ENCODE measurements at regions not wholly inside any gene's neighbourhood (a gene's known extent, or its start where the extent isn't known, plus 50 kb on each side); places are given as distances from the start of the nearest gene placed in this dataset.

DNA sequence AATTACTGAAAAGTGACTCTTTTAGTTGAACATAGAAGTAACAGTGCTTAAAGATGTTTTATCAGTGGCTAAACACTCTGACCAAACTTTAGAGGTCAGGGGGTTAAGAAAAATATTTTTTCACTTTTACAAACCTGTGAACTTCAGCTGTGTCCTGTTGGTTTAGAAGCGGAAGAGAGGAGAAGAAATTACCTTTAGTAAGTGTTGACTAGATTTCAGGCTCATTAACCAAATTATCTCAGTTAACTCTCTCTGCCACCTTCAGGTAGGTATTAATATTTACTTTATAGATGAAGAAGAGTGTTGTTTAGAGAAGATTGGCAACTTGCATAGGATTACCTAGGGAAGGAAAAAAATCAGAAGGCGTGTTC, 151.9 kb upstream of the CMC1 start:
- H2AFZ ChIP-seq (ENCODE audit: low read length) = no peak overlapping the region
- in situ Hi-C loops (cut with HindIII; ENCODE audit: extremely low pct_ligation_motif_present, low pct_unique_long_range_greater_than_20kb) (no loop called here), intact Hi-C loops (cut with micrococcal nuclease; ENCODE audit: unreplicated experiment) (no loop called here)
- no peaks in the 10 kb centered on the region for H3K27me3 ChIP-seq (ENCODE audit: control insufficient read depth in 1 of 2, insufficient read depth in 2 of 2, low read length in 2 of 2)
- no TSS peak for BruUV-seq (replicated peaks)
- 34% methylated on average over 2 of the region's 2 CpGs for WGBS (ENCODE audit: low lambda C conversion rate)
- H3K27ac ChIP-seq (ENCODE audit: extremely low read length, insufficient read depth, low read length) = no peak overlapping the region
- H3K9me3 ChIP-seq (ENCODE audit: low read length) = peaks cover 19% of the 10 kb centered on the region
- H3K79me2 ChIP-seq (ENCODE audit: insufficient read depth, low read length) = no peaks in the 10 kb centered on the region
- ChIA-PET POLR2A (no interaction called here), CTCF (ENCODE audit: low intra/inter-chr PET ratio, low total read pairs) (no interaction called here)
- H3K4me3 ChIP-seq (replicated peaks in 1 of 3; ENCODE audit: insufficient read depth in 1 of 3, low read depth in 2 of 3, low read length in 3 of 3) = no peak overlapping the region
- DNase-seq (ENCODE audit: low spot score) (no peak), FAIRE-seq (no peak), ATAC-seq (no peak)
- H3K9ac ChIP-seq (ENCODE audit: insufficient read depth, low read depth, low read length) = no peak overlapping the region
- no peak overlapping the region for H3K4me2 ChIP-seq (ENCODE audit: low read depth, low read length)
- no peaks in the 10 kb centered on the region for H3K4me1 ChIP-seq (ENCODE audit: insufficient read depth, low read length)
- H4K20me1 ChIP-seq (ENCODE audit: insufficient read depth, low read length) = no peaks in the 10 kb centered on the region
- no peaks in the 10 kb centered on the region for H3K36me3 ChIP-seq (replicated peaks in 1 of 2; ENCODE audit: control insufficient read depth in 1 of 2, insufficient read depth in 2 of 2, low read length in 2 of 2)
- TF ChIP-seq, protein P1, sequence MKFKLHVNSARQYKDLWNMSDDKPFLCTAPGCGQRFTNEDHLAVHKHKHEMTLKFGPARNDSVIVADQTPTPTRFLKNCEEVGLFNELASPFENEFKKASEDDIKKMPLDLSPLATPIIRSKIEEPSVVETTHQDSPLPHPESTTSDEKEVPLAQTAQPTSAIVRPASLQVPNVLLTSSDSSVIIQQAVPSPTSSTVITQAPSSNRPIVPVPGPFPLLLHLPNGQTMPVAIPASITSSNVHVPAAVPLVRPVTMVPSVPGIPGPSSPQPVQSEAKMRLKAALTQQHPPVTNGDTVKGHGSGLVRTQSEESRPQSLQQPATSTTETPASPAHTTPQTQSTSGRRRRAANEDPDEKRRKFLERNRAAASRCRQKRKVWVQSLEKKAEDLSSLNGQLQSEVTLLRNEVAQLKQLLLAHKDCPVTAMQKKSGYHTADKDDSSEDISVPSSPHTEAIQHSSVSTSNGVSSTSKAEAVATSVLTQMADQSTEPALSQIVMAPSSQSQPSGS (CRISPR knock-in tag; IDR thresholded peaks at IDR 0.05) = no peak
- TF ChIP-seq PHB2 (IDR thresholded peaks at IDR 0.05; ENCODE audit: partially characterized antibody) (no peak), ZNF737 (CRISPR knock-in tag; IDR thresholded peaks at IDR 0.05; ENCODE audit: borderline replicate concordance) (no peak), ZFP37 (CRISPR knock-in tag; IDR thresholded peaks at IDR 0.05; ENCODE audit: borderline replicate concordance) (no peak), RBAK (CRISPR knock-in tag; IDR thresholded peaks at IDR 0.05) (no peak), PRMT3 (CRISPR knock-in tag; IDR thresholded peaks at IDR 0.05; ENCODE audit: borderline replicate concordance, low read depth) (no peak), CBX5 (CRISPR knock-in tag; IDR thresholded peaks at IDR 0.05; ENCODE audit: borderline replicate concordance) (no peak), MEIS1 (CRISPR knock-in tag; IDR thresholded peaks at IDR 0.05; ENCODE audit: borderline replicate concordance) (no peak), ZNF782 (CRISPR knock-in tag; IDR thresholded peaks at IDR 0.05; ENCODE audit: borderline replicate concordance) (no peak), RFX3 (CRISPR knock-in tag; IDR thresholded peaks at IDR 0.05) (no peak), ZNF121 (CRISPR knock-in tag; IDR thresholded peaks at IDR 0.05) (no peak), ZSCAN5A (CRISPR knock-in tag; IDR thresholded peaks at IDR 0.05; ENCODE audit: borderline replicate concordance) (no peak), NFRKB (IDR thresholded peaks at IDR 0.05) (no peak), ZNF547 (CRISPR knock-in tag; IDR thresholded peaks at IDR 0.05) (no peak), MZF1 (CRISPR knock-in tag; IDR thresholded peaks at IDR 0.05; ENCODE audit: borderline replicate concordance) (no peak), TBP (CRISPR knock-in tag; IDR thresholded peaks at IDR 0.05) (no peak)
- TF ChIP-seq, protein P2, sequence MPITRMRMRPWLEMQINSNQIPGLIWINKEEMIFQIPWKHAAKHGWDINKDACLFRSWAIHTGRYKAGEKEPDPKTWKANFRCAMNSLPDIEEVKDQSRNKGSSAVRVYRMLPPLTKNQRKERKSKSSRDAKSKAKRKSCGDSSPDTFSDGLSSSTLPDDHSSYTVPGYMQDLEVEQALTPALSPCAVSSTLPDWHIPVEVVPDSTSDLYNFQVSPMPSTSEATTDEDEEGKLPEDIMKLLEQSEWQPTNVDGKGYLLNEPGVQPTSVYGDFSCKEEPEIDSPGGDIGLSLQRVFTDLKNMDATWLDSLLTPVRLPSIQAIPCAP (CRISPR knock-in tag; IDR thresholded peaks at IDR 0.05; ENCODE audit: low read depth) = no peak
- TF ChIP-seq, protein P3, sequence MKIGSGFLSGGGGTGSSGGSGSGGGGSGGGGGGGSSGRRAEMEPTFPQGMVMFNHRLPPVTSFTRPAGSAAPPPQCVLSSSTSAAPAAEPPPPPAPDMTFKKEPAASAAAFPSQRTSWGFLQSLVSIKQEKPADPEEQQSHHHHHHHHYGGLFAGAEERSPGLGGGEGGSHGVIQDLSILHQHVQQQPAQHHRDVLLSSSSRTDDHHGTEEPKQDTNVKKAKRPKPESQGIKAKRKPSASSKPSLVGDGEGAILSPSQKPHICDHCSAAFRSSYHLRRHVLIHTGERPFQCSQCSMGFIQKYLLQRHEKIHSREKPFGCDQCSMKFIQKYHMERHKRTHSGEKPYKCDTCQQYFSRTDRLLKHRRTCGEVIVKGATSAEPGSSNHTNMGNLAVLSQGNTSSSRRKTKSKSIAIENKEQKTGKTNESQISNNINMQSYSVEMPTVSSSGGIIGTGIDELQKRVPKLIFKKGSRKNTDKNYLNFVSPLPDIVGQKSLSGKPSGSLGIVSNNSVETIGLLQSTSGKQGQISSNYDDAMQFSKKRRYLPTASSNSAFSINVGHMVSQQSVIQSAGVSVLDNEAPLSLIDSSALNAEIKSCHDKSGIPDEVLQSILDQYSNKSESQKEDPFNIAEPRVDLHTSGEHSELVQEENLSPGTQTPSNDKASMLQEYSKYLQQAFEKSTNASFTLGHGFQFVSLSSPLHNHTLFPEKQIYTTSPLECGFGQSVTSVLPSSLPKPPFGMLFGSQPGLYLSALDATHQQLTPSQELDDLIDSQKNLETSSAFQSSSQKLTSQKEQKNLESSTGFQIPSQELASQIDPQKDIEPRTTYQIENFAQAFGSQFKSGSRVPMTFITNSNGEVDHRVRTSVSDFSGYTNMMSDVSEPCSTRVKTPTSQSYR (CRISPR knock-in tag; IDR thresholded peaks at IDR 0.05; ENCODE audit: borderline replicate concordance) = no peak

Data from HepG2 (cell line).